ENCODE measurements at regions not wholly inside any gene's neighbourhood (a gene's known extent, or its start where the extent isn't known, plus 50 kb on each side); places are given as distances from the start of the nearest gene placed in this dataset.

GRCh38 chr3:5479229-5479799, 291.8 kb downstream of the EDEM1 start:
- TF ChIP-seq, protein P1, sequence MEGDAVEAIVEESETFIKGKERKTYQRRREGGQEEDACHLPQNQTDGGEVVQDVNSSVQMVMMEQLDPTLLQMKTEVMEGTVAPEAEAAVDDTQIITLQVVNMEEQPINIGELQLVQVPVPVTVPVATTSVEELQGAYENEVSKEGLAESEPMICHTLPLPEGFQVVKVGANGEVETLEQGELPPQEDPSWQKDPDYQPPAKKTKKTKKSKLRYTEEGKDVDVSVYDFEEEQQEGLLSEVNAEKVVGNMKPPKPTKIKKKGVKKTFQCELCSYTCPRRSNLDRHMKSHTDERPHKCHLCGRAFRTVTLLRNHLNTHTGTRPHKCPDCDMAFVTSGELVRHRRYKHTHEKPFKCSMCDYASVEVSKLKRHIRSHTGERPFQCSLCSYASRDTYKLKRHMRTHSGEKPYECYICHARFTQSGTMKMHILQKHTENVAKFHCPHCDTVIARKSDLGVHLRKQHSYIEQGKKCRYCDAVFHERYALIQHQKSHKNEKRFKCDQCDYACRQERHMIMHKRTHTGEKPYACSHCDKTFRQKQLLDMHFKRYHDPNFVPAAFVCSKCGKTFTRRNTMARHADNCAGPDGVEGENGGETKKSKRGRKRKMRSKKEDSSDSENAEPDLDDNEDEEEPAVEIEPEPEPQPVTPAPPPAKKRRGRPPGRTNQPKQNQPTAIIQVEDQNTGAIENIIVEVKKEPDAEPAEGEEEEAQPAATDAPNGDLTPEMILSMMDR (IDR thresholded peaks at IDR 0.05; ENCODE audit: extremely low read depth in 1 of 2, insufficient read depth in 1 of 2, low read depth in 1 of 2, low read length in 2 of 2), result no peak
- TF ChIP-seq, protein P2, sequence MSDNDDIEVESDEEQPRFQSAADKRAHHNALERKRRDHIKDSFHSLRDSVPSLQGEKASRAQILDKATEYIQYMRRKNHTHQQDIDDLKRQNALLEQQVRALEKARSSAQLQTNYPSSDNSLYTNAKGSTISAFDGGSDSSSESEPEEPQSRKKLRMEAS (IDR thresholded peaks at IDR 0.05; ENCODE audit: insufficient read depth, insufficient read length), result no peak
- TF ChIP-seq EZH2 (IDR thresholded peaks at IDR 0.05; ENCODE audit: borderline replicate concordance, low read depth, low read length, severe bottlenecking), result no peak
- TF ChIP-seq POLR2A (IDR thresholded peaks at IDR 0.05; ENCODE audit: low read depth, low read length), result no peak
- TF ChIP-seq MYC (IDR thresholded peaks at IDR 0.05; ENCODE audit: low read depth, low read length), result no peak

All from endothelial cell of umbilical vein (primary cell).